ENCODE measurements at regions not wholly inside any gene's neighbourhood (a gene's known extent, or its start where the extent isn't known, plus 50 kb on each side); places are given as distances from the start of the nearest gene placed in this dataset.

GRCh38 chr2:240347949-240348500, 87.4 kb upstream of the GPC1 start:
- DNase-seq (ENCODE audit: extremely low read depth, insufficient read length) = no peak
- Histone ChIP-seq H3K27me3 (replicated peaks; ENCODE audit: control insufficient read depth, insufficient read depth, low read length) (no peaks in the 10 kb centered on the region; the same call in 1 of the 2 replicates), H3K36me3 (ENCODE audit: control insufficient read depth, insufficient read depth, low read length) (no peaks in the 10 kb centered on the region), H3K4me3 (replicated peaks; ENCODE audit: low read depth, low read length) (no peak overlapping the region)
- TF ChIP-seq CTCF (IDR thresholded peaks at IDR 0.05; ENCODE audit: insufficient read depth, low read length, poor library complexity, severe bottlenecking) = no peak

- Histone ChIP-seq H3K27me3 (replicated peaks; ENCODE audit: control insufficient read depth, insufficient read depth, low read length) (no peaks in the 10 kb centered on the region; the same call in 1 of the 2 replicates), H3K36me3 (ENCODE audit: control insufficient read depth, insufficient read depth, low read length) (no peaks in the 10 kb centered on the region), H3K4me3 (replicated peaks; ENCODE audit: low read depth, low read length) (no peak overlapping the region)
- no peak for DNase-seq (ENCODE audit: extremely low read depth, insufficient read length)
- TF ChIP-seq CTCF (IDR thresholded peaks at IDR 0.05; ENCODE audit: insufficient read depth, low read length, poor library complexity, severe bottlenecking) = no peak
These were observed 86.9 kb upstream of the GPC1 start for GRCh38 chr2:240348522-240348921.

- DNase-seq (ENCODE audit: extremely low read depth, insufficient read length) = no peak
- Histone ChIP-seq H3K27me3 (replicated peaks; ENCODE audit: control insufficient read depth, insufficient read depth, low read length) (no peaks in the 10 kb centered on the region; the same call in 1 of the 2 replicates), H3K4me3 (replicated peaks; ENCODE audit: low read depth, low read length) (no peak overlapping the region), H3K36me3 (ENCODE audit: control insufficient read depth, insufficient read depth, low read length) (no peaks in the 10 kb centered on the region)
- TF ChIP-seq CTCF (IDR thresholded peaks at IDR 0.05; ENCODE audit: insufficient read depth, low read length, poor library complexity, severe bottlenecking) = no peak
These were observed 86.1 kb upstream of the GPC1 start for GRCh38 chr2:240349133-240350005.

- H3K27me3 ChIP-seq (replicated peaks; ENCODE audit: control insufficient read depth, insufficient read depth, low read length) = no peaks in the 10 kb centered on the region; the same call in 1 of the 2 replicates
These were observed 85.5 kb upstream of the GPC1 start for GRCh38 chr2:240350006-240350355.

GRCh38 chr2:240350696-240351087, 84.8 kb upstream of the GPC1 start:
- no peak for TF ChIP-seq CTCF (IDR thresholded peaks at IDR 0.05; ENCODE audit: insufficient read depth, low read length, poor library complexity, severe bottlenecking)
- no peaks in the 10 kb centered on the region for H3K36me3 ChIP-seq (ENCODE audit: control insufficient read depth, insufficient read depth, low read length)
- H3K27me3 ChIP-seq (replicated peaks; ENCODE audit: control insufficient read depth, insufficient read depth, low read length) = no peaks in the 10 kb centered on the region; the same call in 1 of the 2 replicates
- DNase-seq (ENCODE audit: extremely low read depth, insufficient read length) = no peak
- H3K4me3 ChIP-seq (replicated peaks; ENCODE audit: low read depth, low read length) = no peak overlapping the region

More at GRCh38 chr2:240350006-240350355, 85.5 kb upstream of the GPC1 start:
- no peaks in the 10 kb centered on the region for H3K36me3 ChIP-seq (ENCODE audit: control insufficient read depth, insufficient read depth, low read length)
- no peak for TF ChIP-seq CTCF (IDR thresholded peaks at IDR 0.05; ENCODE audit: insufficient read depth, low read length, poor library complexity, severe bottlenecking)
- no peak overlapping the region for H3K4me3 ChIP-seq (replicated peaks; ENCODE audit: low read depth, low read length)
- DNase-seq (ENCODE audit: extremely low read depth, insufficient read length) = no peak

Data from GM06990 (cell line).